ENCODE measurements at regions not wholly inside any gene's neighbourhood (a gene's known extent, or its start where the extent isn't known, plus 50 kb on each side); places are given as distances from the start of the nearest gene placed in this dataset.

DNA sequence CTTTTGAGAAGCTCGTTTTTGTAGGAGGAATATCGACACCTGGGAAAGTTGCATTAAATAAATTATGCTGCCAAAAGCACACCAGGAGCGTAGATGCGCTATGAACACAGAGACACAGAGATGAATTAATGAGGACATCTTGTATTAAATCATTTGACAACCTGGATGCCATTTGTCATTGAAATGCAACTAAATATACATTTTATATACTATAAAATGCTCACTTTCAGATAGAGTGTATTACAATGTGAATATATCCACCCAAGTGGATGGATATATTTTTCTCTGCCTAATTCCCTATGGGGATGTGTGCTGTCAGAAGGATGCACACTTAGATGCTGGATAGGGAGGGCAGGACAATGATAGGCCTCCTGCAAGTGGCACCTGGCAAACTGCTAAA is 426.2 kb downstream of the RIT2 start:
- no peaks in the 10 kb centered on the region for H3K4me1 ChIP-seq (ENCODE audit: low read depth)
- H3K27me3 ChIP-seq = no peaks in the 10 kb centered on the region
- no peak overlapping the region for H3K27ac ChIP-seq
- DNase-seq (ENCODE audit: low read depth in 1 of 2, low spot score in 1 of 2) = no peak
- TF ChIP-seq CTCF (IDR thresholded peaks at IDR 0.05; ENCODE audit: low read depth, low read length) = no peak
- no peak overlapping the region for H3K4me3 ChIP-seq
- H3K36me3 ChIP-seq = no peaks in the 10 kb centered on the region
- no peaks in the 10 kb centered on the region for H3K9me3 ChIP-seq (ENCODE audit: low read depth)

Data from cardiac muscle cell (in vitro differentiated cells and primary cell).